ENCODE measurements at regions not wholly inside any gene's neighbourhood (a gene's known extent, or its start where the extent isn't known, plus 50 kb on each side); places are given as distances from the start of the nearest gene placed in this dataset.

GRCh38 chr2:176725873-176726645 lies 456.8 kb downstream of the MTX2 start:
- no peak for TF ChIP-seq CTCF (IDR thresholded peaks at IDR 0.05; ENCODE audit: low read depth, low read length)
- no peak for DNase-seq
- no peak overlapping the region for H3K4me3 ChIP-seq (ENCODE audit: low read depth, low read length)
- no peaks in the 10 kb centered on the region for H3K27me3 ChIP-seq
- no peaks in the 10 kb centered on the region for H3K36me3 ChIP-seq
- H3K9me3 ChIP-seq = no peaks in the 10 kb centered on the region
- peaks cover 3% of the 10 kb centered on the region; the same call in 1 of the 2 replicates for H3K4me1 ChIP-seq

- Histone ChIP-seq H3K36me3 (no peaks in the 10 kb centered on the region), H3K9me3 (no peaks in the 10 kb centered on the region), H3K4me1 (peaks cover 3% of the 10 kb centered on the region; the same call in 1 of the 2 replicates), H3K27me3 (no peaks in the 10 kb centered on the region), H3K4me3 (ENCODE audit: low read depth, low read length) (no peak overlapping the region)
- DNase-seq = no peak
- no peak for TF ChIP-seq CTCF (IDR thresholded peaks at IDR 0.05; ENCODE audit: low read depth, low read length)
Measured at GRCh38 chr2:176727696-176728095, 458.5 kb downstream of the MTX2 start.

- Histone ChIP-seq H3K9me3 (no peaks in the 10 kb centered on the region), H3K27me3 (no peaks in the 10 kb centered on the region), H3K36me3 (no peaks in the 10 kb centered on the region), H3K4me1 (peaks cover 3% of the 10 kb centered on the region; the same call in 1 of the 2 replicates), H3K4me3 (ENCODE audit: low read depth, low read length) (no peak overlapping the region)
- peak; percentile 12 for DNase-seq
- TF ChIP-seq CTCF (IDR thresholded peaks at IDR 0.05; ENCODE audit: low read depth, low read length) = no peak
Measured at GRCh38 chr2:176729706-176730569, 460.7 kb downstream of the MTX2 start.

- Histone ChIP-seq H3K9me3 (no peaks in the 10 kb centered on the region), H3K4me3 (ENCODE audit: low read depth, low read length) (no peak overlapping the region), H3K27me3 (no peaks in the 10 kb centered on the region), H3K36me3 (no peaks in the 10 kb centered on the region), H3K4me1 (no peaks in the 10 kb centered on the region)
- TF ChIP-seq CTCF (IDR thresholded peaks at IDR 0.05; ENCODE audit: low read depth, low read length) = no peak
- DNase-seq = no peak
Measured at GRCh38 chr2:176732780-176733179, 463.5 kb downstream of the MTX2 start.

GRCh38 chr2:176733698-176734430 lies 464.6 kb downstream of the MTX2 start:
- H3K36me3 ChIP-seq = no peaks in the 10 kb centered on the region
- no peak overlapping the region for H3K4me3 ChIP-seq (ENCODE audit: low read depth, low read length)
- H3K9me3 ChIP-seq = no peaks in the 10 kb centered on the region

More at GRCh38 chr2:176733698-176734430, 464.6 kb downstream of the MTX2 start:
- TF ChIP-seq CTCF (IDR thresholded peaks at IDR 0.05; ENCODE audit: low read depth, low read length) = no peak
- Histone ChIP-seq H3K27me3 (no peaks in the 10 kb centered on the region), H3K4me1 (no peaks in the 10 kb centered on the region)
- DNase-seq = no peak
